Panc1 (cell line): ENCODE measurements at regions not wholly inside any gene's neighbourhood (a gene's known extent, or its start where the extent isn't known, plus 50 kb on each side); places are given as distances from the start of the nearest gene placed in this dataset.

Source experiments
- TCF7L2 ChIP-seq: IDR thresholded peaks from 2 replicates; pipeline ENCODE4 v1.6.1; 2011; ENCODE audit warnings: mild to moderate bottlenecking, low read depth, low read length, inconsistent platforms
- TF ChIP-seq, protein P1 (sequence below): fragments of 450-650 bp; IDR thresholded peaks from 2 replicates; pipeline ENCODE4 v1.5.1; 2017; ENCODE audit warnings: mild to moderate bottlenecking

DNA sequence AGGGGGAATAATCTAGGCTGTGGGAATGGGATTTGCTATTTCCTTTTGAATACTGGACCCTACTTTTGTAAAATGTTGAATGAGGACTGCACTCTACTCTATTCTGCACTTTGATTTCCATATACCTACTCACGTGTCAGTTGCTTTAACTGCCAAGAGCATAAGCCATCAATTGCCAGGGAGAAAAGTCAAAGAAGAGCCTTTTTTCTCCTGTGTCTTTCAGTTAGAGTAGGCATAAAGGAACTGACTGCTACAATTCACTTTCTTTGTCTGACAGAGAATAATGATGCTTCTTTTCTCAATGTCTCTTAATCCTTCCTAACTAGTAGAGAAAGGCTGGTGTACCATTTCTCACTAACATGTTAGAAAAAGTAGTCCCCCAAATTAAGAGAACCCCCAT is 231.6 kb downstream of the ELAVL2 start:
- TF ChIP-seq, protein P1, sequence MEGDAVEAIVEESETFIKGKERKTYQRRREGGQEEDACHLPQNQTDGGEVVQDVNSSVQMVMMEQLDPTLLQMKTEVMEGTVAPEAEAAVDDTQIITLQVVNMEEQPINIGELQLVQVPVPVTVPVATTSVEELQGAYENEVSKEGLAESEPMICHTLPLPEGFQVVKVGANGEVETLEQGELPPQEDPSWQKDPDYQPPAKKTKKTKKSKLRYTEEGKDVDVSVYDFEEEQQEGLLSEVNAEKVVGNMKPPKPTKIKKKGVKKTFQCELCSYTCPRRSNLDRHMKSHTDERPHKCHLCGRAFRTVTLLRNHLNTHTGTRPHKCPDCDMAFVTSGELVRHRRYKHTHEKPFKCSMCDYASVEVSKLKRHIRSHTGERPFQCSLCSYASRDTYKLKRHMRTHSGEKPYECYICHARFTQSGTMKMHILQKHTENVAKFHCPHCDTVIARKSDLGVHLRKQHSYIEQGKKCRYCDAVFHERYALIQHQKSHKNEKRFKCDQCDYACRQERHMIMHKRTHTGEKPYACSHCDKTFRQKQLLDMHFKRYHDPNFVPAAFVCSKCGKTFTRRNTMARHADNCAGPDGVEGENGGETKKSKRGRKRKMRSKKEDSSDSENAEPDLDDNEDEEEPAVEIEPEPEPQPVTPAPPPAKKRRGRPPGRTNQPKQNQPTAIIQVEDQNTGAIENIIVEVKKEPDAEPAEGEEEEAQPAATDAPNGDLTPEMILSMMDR: no peak
- no peak for TF ChIP-seq TCF7L2
